HepG2 (cell line): ENCODE measurements at regions not wholly inside any gene's neighbourhood (a gene's known extent, or its start where the extent isn't known, plus 50 kb on each side); places are given as distances from the start of the nearest gene placed in this dataset.

Experiments used
- SRF ChIP-seq: IDR thresholded peaks from 2 replicates; pipeline ENCODE4 v1.6.1; 2011; ENCODE audit warnings: mild to moderate bottlenecking, low read depth, low read length, moderate library complexity
- ZNF574 ChIP-seq: sonication (generic); formaldehyde crosslinking; IDR thresholded peaks from 2 replicates; pipeline ENCODE4 v1.4.0; 2020; ENCODE audit warnings: missing genetic modification reagents

DNA sequence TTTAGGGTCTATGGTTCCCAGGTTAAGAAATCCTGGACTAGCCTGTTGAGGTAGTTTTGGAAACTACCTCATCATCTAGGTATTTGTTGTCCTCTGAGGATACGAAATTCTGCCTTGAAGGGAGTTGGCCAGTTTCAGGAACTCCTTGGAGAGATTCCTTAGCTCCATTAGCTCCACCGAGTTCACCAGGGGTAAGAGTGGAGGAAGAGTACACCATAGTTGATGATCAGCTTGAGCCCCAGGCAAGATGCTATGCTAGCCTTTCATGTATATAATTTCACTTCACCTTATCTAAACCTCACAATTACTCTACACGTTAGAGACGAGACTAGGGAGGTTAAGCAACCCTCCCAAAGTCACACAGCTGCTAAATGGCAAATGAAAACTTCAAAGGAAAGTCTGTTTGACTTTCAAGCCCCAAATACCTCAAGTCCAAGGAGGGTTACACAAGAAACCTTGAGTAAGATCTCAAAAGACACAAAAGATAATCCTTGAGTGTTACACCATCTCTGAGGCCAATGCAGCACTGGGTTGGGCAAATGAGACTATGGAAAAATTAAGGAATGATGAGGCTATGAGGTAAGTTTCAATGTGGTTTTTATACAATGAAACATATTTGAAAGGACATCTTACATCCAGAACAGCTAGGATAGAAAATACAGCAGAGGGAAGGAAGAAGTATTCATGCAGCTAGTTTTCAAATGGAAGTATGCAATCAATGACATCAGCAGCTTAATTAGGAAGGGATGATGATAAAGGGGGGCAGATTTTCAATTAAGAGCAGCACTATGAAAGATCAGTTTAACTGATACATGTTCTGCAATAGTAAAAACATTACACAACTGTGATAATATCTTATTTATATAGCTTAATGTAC is 97.2 kb upstream of the KRAS start:
- TF ChIP-seq ZNF574 (CRISPR knock-in tag), result no peak
- TF ChIP-seq SRF, result no peak
